HepG2 (cell line): ENCODE measurements at regions not wholly inside any gene's neighbourhood (a gene's known extent, or its start where the extent isn't known, plus 50 kb on each side); places are given as distances from the start of the nearest gene placed in this dataset.

Experiments
- ATAC-seq: fragments of 200-7000 bp; cut with Tn5 transposase; 3 replicates; pipeline ENCODE4 v1.9.1; 2020; ENCODE audit warnings: mild to moderate bottlenecking, moderate library complexity
- BruUV-seq: library from RNA; stranded (reverse); fragments of 400-500 nt; replicated peaks from 2 replicates; lab custom pipeline; 2021; lab: Mats Ljungman, UMichigan
- CTCF ChIA-PET: fragments of 300-600 bp; formaldehyde crosslinking; extraction: SDS; loops from one replicate; lab custom pipeline; 2021; ENCODE audit warnings: low total read pairs, inconsistent platforms, low intra/inter-chr PET ratio; lab: Yijun Ruan, JAX
- POLR2A ChIA-PET: fragments of 350-600 bp; sonication (Branson Sonifier 250); formaldehyde crosslinking; loops from one replicate; lab custom pipeline; 2020; ENCODE audit warnings: antibody characterized with exemption, inconsistent platforms; lab: Yijun Ruan, JAX
- DNase-seq: peaks from one replicate; pipeline ENCODE4 v3.0.0-alpha.2; 2015; ENCODE audit warnings: low spot score
- FAIRE-seq: peaks from 3 replicates; lab custom pipeline; 2011; peaks lifted over from hg19 to GRCh38; lab: Jason Lieb, UNC
- H2AFZ ChIP-seq: one replicate; pipeline ENCODE4 v1.6.1; 2011; ENCODE audit warnings: low read length, inconsistent platforms
- H3K27ac ChIP-seq: fragments of 300-600 bp; 3 replicates; pipeline ENCODE4 v1.8.0; 2011; ENCODE audit warnings: mixed run types, mild to moderate bottlenecking, mixed read lengths, low read length, inconsistent platforms; ENCODE audit not compliant: insufficient read depth; ENCODE audit errors: extremely low read length
- H3K27me3 ChIP-seq, 2 experiments: fragments of 200-600 bp in 1 of 2; 2 replicates in 1 of 2; 3 replicates in 1 of 2; pipeline versions ENCODE4 v1.6.0 to v1.8.0; 2011; ENCODE audit warnings: low read length in 2 of 2, mild to moderate bottlenecking in 2 of 2, moderate library complexity in 2 of 2, inconsistent platforms in 1 of 2; ENCODE audit not compliant: insufficient read depth in 2 of 2, control insufficient read depth in 1 of 2
- H3K36me3 ChIP-seq, 2 experiments: fragments of 200-600 bp in 1 of 2; replicated peaks in 1 of 2; 2 replicates in 1 of 2; 3 replicates in 1 of 2; pipeline versions ENCODE4 v1.5.1 to v1.8.0; 2011; ENCODE audit warnings: low read length in 2 of 2, inconsistent platforms in 1 of 2; ENCODE audit not compliant: insufficient read depth in 2 of 2, control insufficient read depth in 1 of 2
- H3K4me1 ChIP-seq: 2 replicates; pipeline ENCODE4 v1.5.1; 2012; ENCODE audit warnings: low read length, inconsistent platforms; ENCODE audit not compliant: insufficient read depth
- H3K4me2 ChIP-seq: 2 replicates; pipeline ENCODE4 v1.6.0; 2011; ENCODE audit warnings: low read depth, low read length, inconsistent platforms
- H3K4me3 ChIP-seq, 3 experiments: fragments of 200-600 bp in 1 of 3; sonication (generic), shearing (Covaris generic) in 1 of 3; replicated peaks in 1 of 3; 2 replicates each; pipeline ENCODE4 v1.5.1; 2011 to 2016; ENCODE audit warnings: low read length in 3 of 3, inconsistent platforms in 2 of 3, low read depth in 2 of 3, mild to moderate bottlenecking in 2 of 3, control low read depth in 1 of 3, mixed read lengths in 1 of 3; ENCODE audit not compliant: insufficient read depth in 1 of 3
- H3K79me2 ChIP-seq: one replicate; pipeline ENCODE4 v1.6.1; 2011; ENCODE audit warnings: low read length, inconsistent platforms; ENCODE audit not compliant: insufficient read depth
- H3K9ac ChIP-seq: 2 replicates; pipeline ENCODE4 v1.6.0; 2011; ENCODE audit warnings: mild to moderate bottlenecking, low read depth, low read length, inconsistent platforms; ENCODE audit not compliant: insufficient read depth
- H3K9me3 ChIP-seq: 2 replicates; pipeline ENCODE4 v1.5.1; 2012; ENCODE audit warnings: mild to moderate bottlenecking, low read length
- H4K20me1 ChIP-seq: 2 replicates; pipeline ENCODE4 v1.6.0; 2011; ENCODE audit warnings: inconsistent platforms, mild to moderate bottlenecking, low read length, moderate library complexity; ENCODE audit not compliant: insufficient read depth
- ARNT2 ChIP-seq: sonication (generic); formaldehyde crosslinking; IDR thresholded peaks from 2 replicates; pipeline ENCODE4 v1.8.0; 2022; ENCODE audit warnings: mild to moderate bottlenecking, low read depth, missing genetic modification reagents, moderate library complexity
- JARID2 ChIP-seq: sonication (generic); formaldehyde crosslinking; IDR thresholded peaks from 2 replicates; pipeline ENCODE4 v1.8.1; 2023; ENCODE audit warnings: missing genetic modification reagents, inconsistent platforms; ENCODE audit not compliant: insufficient replicate concordance
- KLF11 ChIP-seq: IDR thresholded peaks from 2 replicates; pipeline ENCODE4 v1.6.1; 2016; ENCODE audit warnings: missing compliant biosample characterization
- MYC ChIP-seq: sonication (generic); formaldehyde crosslinking; IDR thresholded peaks from 2 replicates; pipeline ENCODE4 v1.9.0; 2021; ENCODE audit warnings: missing genetic modification reagents, borderline replicate concordance
- SIX4 ChIP-seq: sonication (generic); formaldehyde crosslinking; IDR thresholded peaks from 2 replicates; pipeline ENCODE4 v1.4.0; 2020; ENCODE audit warnings: missing genetic modification reagents
- ZBTB7B ChIP-seq: sonication (generic); formaldehyde crosslinking; IDR thresholded peaks from 2 replicates; pipeline ENCODE4 v1.4.0; 2020; ENCODE audit warnings: missing genetic modification reagents
- ZNF329 ChIP-seq: sonication (generic); formaldehyde crosslinking; IDR thresholded peaks from 2 replicates; pipeline ENCODE4 v1.9.0; 2021; ENCODE audit warnings: low read depth, mild to moderate bottlenecking, missing genetic modification reagents
- ZNF367 ChIP-seq: sonication (generic); formaldehyde crosslinking; IDR thresholded peaks from 2 replicates; pipeline ENCODE4 v1.4.0; 2020; ENCODE audit warnings: missing genetic modification reagents, borderline replicate concordance
- ZNF562 ChIP-seq: sonication (generic); formaldehyde crosslinking; IDR thresholded peaks from 2 replicates; pipeline ENCODE4 v1.8.0; 2022; ENCODE audit warnings: missing genetic modification reagents, borderline replicate concordance
- ZNF563 ChIP-seq: sonication (generic); formaldehyde crosslinking; IDR thresholded peaks from 2 replicates; pipeline ENCODE4 v1.8.0; 2022; ENCODE audit warnings: mild to moderate bottlenecking, moderate library complexity, missing genetic modification reagents
- WGBS: methylation state at CpG from one replicate; pipeline ENCODE4 v1.1.6; 2017; ENCODE audit warnings: low lambda C conversion rate; 5-methylcytosine and 5-hydroxymethylcytosine counted together
- in situ Hi-C: cut with HindIII; loops from 2 replicates; pipeline ENCODE4 v1.10.0; 2017; ENCODE audit warnings: low pct_unique_long_range_greater_than_20kb; ENCODE audit not compliant: extremely low pct_ligation_motif_present
- intact Hi-C: fragments of 100-400 bp; cut with micrococcal nuclease; formaldehyde crosslinking; loops from one replicate; pipeline ENCODE4 v1.10.0; 2022; ENCODE audit not compliant: unreplicated experiment
- TF ChIP-seq, protein P1 (sequence below): sonication (generic); formaldehyde crosslinking; conservative IDR thresholded peaks from 2 replicates; pipeline ENCODE4 v1.5.0; 2020; ENCODE audit warnings: missing genetic modification reagents
- TF ChIP-seq, protein P2 (sequence below): sonication (generic); formaldehyde crosslinking; IDR thresholded peaks from 2 replicates; pipeline ENCODE4 v1.8.0; 2022; ENCODE audit warnings: mild to moderate bottlenecking, missing genetic modification reagents, moderate library complexity
- TF ChIP-seq, protein P3 (sequence below): fragments of 450-650 bp; IDR thresholded peaks from 2 replicates; pipeline ENCODE4 v1.6.1; 2017; ENCODE audit warnings: mild to moderate bottlenecking

DNA sequence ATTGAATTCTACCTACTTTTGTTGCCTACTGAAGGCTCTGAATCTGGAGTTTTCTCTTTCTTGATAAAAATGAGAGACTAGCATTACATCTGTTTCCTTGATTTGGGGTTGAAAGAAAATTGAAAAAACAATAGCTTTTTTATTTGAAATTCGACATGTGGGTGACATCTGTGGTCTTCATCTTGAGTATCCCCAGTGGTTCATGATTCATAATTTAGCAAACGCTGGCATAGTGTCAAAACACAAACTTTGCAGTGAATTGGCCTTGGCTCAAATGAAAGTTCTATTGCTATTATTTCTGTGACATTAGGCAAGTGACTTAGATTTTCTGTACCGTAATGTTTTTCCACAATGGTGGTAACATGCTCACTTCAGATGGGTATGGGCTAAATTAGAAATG is 747.6 kb downstream of the PCDH7 start:
- no peak overlapping the region for H3K4me2 ChIP-seq
- no peaks in the 10 kb centered on the region for H3K79me2 ChIP-seq
- FAIRE-seq (no peak), DNase-seq (no peak), ATAC-seq (no peak)
- no peak overlapping the region for H3K9ac ChIP-seq
- 2% methylated on average over 3 of the region's 3 CpGs for WGBS
- no peak overlapping the region for H3K4me3 ChIP-seq
- TF ChIP-seq MYC (CRISPR knock-in tag) (no peak), ZNF329 (CRISPR knock-in tag) (no peak), SIX4 (CRISPR knock-in tag) (no peak), KLF11 (no peak), ZNF562 (CRISPR knock-in tag) (no peak), ZNF367 (no peak), ARNT2 (no peak), ZNF563 (CRISPR knock-in tag) (no peak), ZBTB7B (CRISPR knock-in tag) (no peak), JARID2 (no peak)
- TF ChIP-seq, protein P1, sequence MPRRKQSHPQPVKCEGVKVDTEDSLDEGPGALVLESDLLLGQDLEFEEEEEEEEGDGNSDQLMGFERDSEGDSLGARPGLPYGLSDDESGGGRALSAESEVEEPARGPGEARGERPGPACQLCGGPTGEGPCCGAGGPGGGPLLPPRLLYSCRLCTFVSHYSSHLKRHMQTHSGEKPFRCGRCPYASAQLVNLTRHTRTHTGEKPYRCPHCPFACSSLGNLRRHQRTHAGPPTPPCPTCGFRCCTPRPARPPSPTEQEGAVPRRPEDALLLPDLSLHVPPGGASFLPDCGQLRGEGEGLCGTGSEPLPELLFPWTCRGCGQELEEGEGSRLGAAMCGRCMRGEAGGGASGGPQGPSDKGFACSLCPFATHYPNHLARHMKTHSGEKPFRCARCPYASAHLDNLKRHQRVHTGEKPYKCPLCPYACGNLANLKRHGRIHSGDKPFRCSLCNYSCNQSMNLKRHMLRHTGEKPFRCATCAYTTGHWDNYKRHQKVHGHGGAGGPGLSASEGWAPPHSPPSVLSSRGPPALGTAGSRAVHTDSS (CRISPR knock-in tag), result no peak
- TF ChIP-seq, protein P2, sequence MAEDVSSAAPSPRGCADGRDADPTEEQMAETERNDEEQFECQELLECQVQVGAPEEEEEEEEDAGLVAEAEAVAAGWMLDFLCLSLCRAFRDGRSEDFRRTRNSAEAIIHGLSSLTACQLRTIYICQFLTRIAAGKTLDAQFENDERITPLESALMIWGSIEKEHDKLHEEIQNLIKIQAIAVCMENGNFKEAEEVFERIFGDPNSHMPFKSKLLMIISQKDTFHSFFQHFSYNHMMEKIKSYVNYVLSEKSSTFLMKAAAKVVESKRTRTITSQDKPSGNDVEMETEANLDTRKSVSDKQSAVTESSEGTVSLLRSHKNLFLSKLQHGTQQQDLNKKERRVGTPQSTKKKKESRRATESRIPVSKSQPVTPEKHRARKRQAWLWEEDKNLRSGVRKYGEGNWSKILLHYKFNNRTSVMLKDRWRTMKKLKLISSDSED (CRISPR knock-in tag), result no peak
- TF ChIP-seq, protein P3, sequence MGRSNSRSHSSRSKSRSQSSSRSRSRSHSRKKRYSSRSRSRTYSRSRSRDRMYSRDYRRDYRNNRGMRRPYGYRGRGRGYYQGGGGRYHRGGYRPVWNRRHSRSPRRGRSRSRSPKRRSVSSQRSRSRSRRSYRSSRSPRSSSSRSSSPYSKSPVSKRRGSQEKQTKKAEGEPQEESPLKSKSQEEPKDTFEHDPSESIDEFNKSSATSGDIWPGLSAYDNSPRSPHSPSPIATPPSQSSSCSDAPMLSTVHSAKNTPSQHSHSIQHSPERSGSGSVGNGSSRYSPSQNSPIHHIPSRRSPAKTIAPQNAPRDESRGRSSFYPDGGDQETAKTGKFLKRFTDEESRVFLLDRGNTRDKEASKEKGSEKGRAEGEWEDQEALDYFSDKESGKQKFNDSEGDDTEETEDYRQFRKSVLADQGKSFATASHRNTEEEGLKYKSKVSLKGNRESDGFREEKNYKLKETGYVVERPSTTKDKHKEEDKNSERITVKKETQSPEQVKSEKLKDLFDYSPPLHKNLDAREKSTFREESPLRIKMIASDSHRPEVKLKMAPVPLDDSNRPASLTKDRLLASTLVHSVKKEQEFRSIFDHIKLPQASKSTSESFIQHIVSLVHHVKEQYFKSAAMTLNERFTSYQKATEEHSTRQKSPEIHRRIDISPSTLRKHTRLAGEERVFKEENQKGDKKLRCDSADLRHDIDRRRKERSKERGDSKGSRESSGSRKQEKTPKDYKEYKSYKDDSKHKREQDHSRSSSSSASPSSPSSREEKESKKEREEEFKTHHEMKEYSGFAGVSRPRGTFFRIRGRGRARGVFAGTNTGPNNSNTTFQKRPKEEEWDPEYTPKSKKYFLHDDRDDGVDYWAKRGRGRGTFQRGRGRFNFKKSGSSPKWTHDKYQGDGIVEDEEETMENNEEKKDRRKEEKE, result no peak
- no peak overlapping the region for H3K27ac ChIP-seq
- no peaks in the 10 kb centered on the region for H3K36me3 ChIP-seq
- intact Hi-C loops (no loop called here), in situ Hi-C loops (no loop called here)
- H3K27me3 ChIP-seq, result no peaks in the 10 kb centered on the region
- H2AFZ ChIP-seq, result no peak overlapping the region
- H4K20me1 ChIP-seq, result no peaks in the 10 kb centered on the region
- H3K9me3 ChIP-seq, result peaks cover 63% of the 10 kb centered on the region
- CTCF ChIA-PET, result no interaction called here
- H3K4me1 ChIP-seq, result no peaks in the 10 kb centered on the region
- POLR2A ChIA-PET, result no interaction called here
- no TSS peak for BruUV-seq
